Renal cortical epithelial cell (primary cell): ENCODE measurements at regions not wholly inside any gene's neighbourhood (a gene's known extent, or its start where the extent isn't known, plus 50 kb on each side); places are given as distances from the start of the nearest gene placed in this dataset.
"Not testable (repeated sequence)": the region's sequence is repeated elsewhere in the genome, so short reads cannot be mapped to it uniquely, and the experiment has no call there.

Source experiments
- DNase-seq: peaks from one replicate; pipeline ENCODE4 v3.0.0-alpha.2; 2011; ENCODE audit warnings: low read depth

GRCh38 chr6:130672153-130672552 is 155.1 kb upstream of the SMLR1 start:
- DNase-seq, result no peak

- DNase-seq, result peak; percentile 22
These were observed 152.6 kb upstream of the SMLR1 start for GRCh38 chr6:130674604-130675003.

GRCh38 chr6:130675072-130675471 is 152.1 kb upstream of the SMLR1 start:
- DNase-seq, result peak; percentile 9

- DNase-seq, result no peak
These were observed 151.0 kb upstream of the SMLR1 start for GRCh38 chr6:130676077-130676772.

DNA sequence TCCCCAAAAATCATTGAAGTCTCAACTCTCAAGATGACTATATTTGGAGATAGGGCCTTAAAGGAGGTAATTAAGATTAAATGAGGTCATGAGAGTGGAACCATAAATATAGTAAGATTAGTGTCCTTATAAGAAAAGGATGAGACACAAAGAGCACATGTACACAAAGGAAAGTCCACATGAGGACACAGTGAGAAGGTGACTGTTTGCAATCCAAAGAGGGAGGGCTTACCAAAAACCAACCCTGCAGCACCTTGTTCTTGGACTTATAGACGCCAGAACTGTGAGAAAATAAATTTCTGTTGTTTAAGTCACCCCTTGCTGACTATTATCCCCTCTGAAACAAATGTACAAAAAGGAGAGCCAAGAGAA is 150.4 kb upstream of the SMLR1 start:
- DNase-seq, result no peak

DNA sequence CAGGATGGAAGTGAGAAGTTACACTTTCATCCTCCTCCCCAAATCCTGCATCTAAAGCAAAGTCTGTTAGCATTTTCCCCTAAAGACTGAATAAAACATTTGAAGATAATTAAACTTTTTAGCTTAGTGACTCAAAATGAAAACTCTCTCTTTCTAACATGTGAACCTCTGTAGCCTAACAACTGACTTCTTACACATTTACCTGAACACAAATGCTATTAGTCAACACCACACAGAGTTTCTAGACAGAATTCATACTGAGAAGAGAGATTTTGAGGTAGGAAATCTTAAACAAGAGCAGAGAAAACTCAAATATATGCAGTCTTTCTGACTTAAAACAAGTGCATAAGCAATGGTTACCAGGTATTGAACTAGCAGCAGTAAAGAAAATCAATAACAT is 149.9 kb upstream of the SMLR1 start:
- no peak for DNase-seq

DNA sequence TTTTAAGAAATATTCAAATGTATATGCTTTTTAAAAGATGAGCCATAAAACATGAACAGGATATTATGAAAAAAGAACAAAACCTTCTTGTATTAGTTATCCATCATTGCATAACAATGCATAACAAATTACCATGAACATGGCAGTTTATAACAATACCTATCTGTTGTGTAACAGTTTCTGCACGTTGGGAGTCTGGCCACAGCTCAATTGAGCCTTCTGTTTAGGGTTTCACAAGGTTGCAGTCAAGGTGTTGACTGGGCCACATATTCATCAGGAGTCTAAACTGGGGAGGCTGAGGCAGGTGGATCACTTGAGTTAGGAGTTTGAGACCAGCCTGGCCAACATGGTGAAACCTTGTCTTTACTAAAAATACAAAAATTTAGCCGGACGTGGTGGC is 149.4 kb upstream of the SMLR1 start:
- DNase-seq, result no peak

GRCh38 chr6:130679684-130680083 is 147.5 kb upstream of the SMLR1 start:
- no peak for DNase-seq

GRCh38 chr6:130680116-130680515 is 147.1 kb upstream of the SMLR1 start:
- no peak for DNase-seq

- DNase-seq, result peak; percentile 39
These were observed 146.2 kb upstream of the SMLR1 start for GRCh38 chr6:130681028-130681427.

DNA sequence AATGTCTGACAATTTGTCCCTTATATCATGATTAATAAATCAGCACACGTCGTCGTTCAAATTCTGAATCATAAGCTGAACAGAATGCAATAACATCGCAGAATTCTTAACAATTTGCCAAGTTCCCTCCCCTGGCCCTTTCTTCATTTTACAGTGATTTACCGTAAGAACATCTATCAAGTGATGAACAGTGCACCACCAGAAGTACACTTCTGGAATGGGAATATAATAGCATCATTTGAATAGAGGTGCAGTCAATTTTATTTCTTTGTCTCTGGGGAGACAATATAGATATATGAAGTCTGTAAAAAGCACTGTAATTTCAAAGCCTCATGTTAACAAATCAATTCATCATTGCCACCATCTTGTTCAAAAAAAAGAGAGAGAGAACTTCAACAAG is 145.1 kb upstream of the SMLR1 start:
- no peak for DNase-seq

DNA sequence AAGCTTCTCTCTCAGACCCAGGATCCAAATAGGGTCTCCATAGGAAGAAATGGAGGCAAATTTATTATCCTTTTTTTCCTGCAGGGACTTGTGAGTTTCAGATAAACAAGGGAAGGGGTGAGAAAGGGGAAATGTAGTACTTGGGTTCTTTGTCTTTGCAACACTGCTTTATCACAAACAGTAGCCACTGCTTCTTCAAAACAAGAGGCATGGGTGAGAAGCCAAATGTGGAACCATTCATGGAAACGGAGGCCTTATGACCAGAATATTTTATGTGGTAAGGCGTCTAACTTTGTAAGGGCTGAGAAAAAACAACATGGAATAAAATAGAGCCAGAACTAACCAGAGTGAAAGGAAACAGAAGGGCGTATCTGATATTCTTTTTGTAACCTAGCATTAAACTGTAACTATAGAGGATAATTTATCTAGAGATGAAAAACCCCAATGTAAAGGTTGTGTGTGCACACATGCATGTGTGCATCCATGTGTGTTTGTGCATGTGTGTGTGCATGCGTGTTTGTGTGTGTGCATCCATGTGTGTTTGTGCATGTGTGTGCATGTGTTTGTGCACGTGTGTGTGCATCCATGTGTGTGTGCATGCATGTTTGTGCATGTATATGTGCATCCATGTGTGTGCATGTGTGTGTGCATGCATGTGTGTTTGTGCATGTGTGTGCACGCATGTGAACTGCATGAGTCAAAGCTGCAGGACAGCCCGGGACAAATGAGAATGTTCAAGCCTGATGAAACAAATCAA is 143.3 kb upstream of the SMLR1 start:
- DNase-seq, result no peak

- DNase-seq, result no peak
These were observed 134.5 kb upstream of the SMLR1 start for GRCh38 chr6:130692659-130693058.

DNA sequence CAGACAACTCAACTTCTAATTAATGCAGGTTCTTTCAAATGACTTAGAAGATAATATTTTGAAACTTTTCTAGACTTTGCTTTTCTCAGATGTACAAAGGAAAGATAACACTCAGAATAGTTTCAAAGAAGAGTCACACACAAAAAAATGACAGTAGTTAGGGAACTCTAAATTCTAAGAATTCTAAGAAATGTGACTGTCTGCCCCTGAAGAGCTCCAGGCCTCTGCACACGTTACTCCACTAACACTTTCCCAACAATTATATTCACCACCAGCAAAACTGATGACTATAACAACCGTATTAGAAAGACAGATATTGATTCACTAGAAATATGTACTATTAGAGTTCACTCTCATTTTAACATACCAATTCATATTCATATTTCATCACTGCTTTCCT is 133.3 kb upstream of the SMLR1 start:
- no peak for DNase-seq

DNA sequence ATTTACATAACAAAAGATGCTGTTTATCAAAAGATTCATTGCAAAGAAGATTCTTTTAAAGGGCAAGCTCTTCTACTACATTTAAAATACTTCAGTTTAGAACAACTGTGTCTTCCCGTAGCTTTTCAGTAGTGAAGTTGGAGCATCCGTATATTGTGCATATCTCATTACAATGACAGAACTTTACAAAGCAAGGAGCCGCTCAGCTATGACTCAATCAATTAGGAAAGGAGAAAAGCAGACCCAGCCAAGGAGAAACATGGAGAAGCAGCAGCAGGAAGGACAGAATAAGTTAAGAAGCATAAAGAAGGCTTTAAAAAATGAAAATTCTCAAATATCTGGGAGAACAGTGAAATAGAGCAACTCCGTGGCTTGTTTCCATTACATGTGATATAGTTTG is 132.6 kb upstream of the SMLR1 start:
- no peak for DNase-seq

DNA sequence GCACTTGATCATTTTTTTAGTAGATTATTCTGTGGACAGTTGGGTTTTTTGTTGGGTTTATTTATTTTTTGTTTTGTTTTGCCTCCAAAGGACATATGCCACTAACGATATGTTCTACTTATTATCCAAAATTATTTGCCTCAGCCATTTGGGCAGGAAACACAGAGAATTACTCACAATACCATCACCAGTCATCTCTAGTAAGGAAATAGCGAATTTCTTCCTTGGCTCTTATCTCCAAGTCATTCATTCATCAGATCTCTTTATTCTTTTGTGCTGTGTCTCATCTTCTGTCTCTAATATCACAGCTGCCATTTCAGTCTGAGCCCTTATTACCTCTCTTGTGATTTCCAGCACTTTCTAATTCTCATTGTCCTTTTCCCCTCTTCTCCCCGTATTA is 130.4 kb upstream of the SMLR1 start:
- no peak for DNase-seq

DNA sequence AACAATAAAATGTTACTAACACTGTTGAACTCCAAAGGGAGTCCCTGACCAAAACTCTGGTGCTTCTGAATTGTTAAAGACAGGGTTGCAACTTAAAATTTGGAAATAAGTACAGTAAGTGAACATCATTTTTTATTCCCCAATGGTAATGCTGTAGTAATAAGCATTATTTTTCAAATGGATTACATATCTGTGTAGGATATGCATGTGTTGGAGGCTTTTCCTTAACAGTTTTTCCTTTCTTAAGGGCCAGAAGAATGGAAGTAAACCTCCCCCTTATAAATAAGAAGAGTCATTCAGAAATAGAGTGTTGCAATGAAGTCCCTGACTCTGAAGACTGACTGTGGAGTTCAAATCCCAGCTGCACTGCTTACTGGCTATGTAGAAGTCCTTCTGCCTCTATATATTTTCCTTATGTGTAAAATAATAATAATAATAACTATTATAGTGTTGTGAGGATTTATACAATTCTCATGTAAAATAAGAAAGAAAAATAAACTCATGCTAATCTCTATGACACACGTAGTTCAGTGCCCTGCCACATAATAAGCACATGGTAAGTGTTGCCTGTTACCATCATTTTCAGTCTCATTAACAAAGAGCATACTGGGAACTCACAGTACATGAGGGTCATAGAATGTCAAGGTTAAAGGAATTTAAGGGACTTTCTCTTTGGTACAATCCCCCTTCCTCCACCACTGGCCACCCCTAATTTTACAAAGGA is 129.8 kb upstream of the SMLR1 start:
- DNase-seq, result no peak

DNA sequence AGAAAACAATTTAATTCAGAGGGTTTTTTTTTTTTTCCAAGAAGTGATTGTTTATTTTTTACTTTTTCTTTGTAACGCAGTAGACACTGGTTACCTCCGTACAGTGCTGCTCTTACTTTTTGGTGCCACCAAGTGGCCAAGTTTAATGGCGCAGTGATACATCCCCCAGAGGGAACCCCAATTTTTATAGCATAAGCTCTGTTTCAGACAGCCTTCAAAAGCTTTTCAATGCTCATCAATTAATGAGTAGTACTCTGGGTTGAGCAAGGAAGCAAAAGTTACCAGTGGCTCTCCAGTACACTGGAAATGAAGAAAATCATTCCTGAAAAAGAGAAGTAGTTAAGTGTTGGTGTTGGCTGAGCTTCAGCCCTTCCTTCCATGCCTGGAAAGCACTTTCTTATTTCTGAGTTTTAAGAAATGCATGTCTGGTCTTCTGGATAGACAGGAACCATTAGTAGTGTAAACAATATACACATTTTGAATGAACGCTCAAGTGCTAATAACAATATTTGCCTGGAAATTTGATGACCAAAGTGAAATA is 129.1 kb upstream of the SMLR1 start:
- DNase-seq, result peak; percentile 33

GRCh38 chr6:130699742-130700141 is 127.5 kb upstream of the SMLR1 start:
- no peak for DNase-seq

DNA sequence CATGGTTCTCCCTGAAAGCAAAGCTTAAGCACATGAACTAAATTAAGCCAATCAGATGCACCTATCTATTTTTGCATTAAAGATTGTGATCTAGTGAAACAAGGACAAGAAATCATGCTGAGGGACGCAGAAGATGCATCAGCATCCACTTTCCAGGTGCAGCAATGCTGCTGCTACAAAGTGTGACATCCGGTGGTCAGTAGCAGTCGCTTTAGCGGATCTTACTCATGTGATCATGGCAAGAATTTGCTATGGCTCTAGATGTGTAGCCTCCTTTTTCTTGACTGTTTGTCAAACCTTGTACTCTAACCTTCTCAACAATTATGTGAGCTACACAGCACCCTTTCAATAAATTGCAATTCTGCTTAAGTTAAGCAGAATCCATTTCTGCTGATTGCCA is 126.8 kb upstream of the SMLR1 start:
- no peak for DNase-seq

GRCh38 chr6:130708338-130708737 is 118.9 kb upstream of the SMLR1 start:
- DNase-seq, result peak; percentile 9

DNA sequence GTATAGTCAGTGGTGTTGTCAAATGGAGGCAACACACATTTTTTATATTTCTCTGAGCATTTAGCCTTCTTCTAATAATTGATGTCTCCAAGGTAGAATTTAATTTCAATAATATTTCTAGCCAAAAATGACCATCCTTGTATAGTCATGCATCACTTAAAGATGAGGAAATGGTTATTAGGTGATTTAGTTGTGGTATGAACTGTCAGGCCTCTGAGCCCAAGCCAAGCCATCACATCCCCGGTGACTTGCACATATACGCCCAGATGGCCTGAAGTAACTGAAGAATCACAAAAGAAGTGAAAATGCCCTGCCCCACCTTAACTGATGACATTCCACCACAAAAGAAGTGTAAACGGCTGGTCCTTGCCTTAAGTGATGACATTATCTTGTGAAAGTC is 115.6 kb upstream of the SMLR1 start:
- DNase-seq, result not testable (repeated sequence)

DNA sequence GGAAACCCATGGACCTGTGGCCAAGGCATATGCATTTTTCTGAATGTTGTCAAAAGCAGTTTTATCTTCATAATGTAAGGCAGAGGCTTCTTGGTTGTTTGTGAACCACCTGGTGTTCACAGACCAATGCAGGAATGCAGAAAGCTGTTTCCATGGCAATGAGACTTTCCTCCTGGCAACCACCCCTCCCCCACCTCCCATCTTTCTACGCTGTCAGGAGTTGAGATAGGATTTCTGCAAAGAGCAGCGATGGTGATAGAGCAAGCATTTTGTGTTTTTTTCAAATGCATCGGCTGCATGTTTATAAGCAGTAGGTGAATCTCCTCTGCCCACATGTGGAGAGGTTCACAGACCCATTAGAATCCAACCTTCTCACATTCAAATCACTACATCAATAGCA is 114.1 kb upstream of the SMLR1 start:
- DNase-seq, result no peak
